ENCODE measurements at regions not wholly inside any gene's neighbourhood (a gene's known extent, or its start where the extent isn't known, plus 50 kb on each side); places are given as distances from the start of the nearest gene placed in this dataset.

DNA sequence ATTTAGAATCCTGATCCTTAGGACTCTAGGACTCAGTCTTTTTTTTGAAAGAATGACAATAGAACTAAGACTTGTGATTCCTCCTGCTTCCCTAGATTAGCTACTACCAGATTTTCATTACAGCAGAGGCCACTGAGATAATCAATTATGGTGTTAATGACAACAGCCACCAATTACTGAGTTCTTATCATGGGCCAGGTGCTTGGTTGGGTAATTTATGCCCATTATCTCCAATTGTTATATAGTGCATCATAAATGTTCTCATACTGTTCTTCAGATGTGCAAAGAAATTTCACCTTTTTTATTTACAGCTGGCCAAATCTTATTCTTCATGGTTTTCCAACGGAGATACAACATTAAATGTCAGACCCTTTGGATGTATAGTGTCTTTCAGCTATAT, 162.9 kb upstream of the CMC1 start:
- intact Hi-C loops (cut with DNase I) = no loop called here
- Histone ChIP-seq H3K4me3 (no peak overlapping the region), H3K36me3 (no peaks in the 10 kb centered on the region), H3K27me3 (replicated peaks; ENCODE audit: insufficient read depth) (no peaks in the 10 kb centered on the region), H3K4me1 (replicated peaks) (no peaks in the 10 kb centered on the region), H3K27ac (no peak overlapping the region), H3K9me3 (no peaks in the 10 kb centered on the region)
- 63% methylated on average over 1 of the region's 1 CpG for WGBS
- no peak for DNase-seq (ENCODE audit: low spot score)
- TF ChIP-seq, protein P1, sequence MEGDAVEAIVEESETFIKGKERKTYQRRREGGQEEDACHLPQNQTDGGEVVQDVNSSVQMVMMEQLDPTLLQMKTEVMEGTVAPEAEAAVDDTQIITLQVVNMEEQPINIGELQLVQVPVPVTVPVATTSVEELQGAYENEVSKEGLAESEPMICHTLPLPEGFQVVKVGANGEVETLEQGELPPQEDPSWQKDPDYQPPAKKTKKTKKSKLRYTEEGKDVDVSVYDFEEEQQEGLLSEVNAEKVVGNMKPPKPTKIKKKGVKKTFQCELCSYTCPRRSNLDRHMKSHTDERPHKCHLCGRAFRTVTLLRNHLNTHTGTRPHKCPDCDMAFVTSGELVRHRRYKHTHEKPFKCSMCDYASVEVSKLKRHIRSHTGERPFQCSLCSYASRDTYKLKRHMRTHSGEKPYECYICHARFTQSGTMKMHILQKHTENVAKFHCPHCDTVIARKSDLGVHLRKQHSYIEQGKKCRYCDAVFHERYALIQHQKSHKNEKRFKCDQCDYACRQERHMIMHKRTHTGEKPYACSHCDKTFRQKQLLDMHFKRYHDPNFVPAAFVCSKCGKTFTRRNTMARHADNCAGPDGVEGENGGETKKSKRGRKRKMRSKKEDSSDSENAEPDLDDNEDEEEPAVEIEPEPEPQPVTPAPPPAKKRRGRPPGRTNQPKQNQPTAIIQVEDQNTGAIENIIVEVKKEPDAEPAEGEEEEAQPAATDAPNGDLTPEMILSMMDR (IDR thresholded peaks at IDR 0.05) = no peak
- no peak for TF ChIP-seq POLR2AphosphoS5 (IDR thresholded peaks at IDR 0.05)
- TF ChIP-seq POLR2A (IDR thresholded peaks at IDR 0.05) = no peak

- no peaks in the 10 kb centered on the region for H3K36me3 ChIP-seq
- H3K4me3 ChIP-seq = no peak overlapping the region
- H3K4me1 ChIP-seq (replicated peaks) = no peaks in the 10 kb centered on the region
- intact Hi-C loops (cut with DNase I) = no loop called here
- no peaks in the 10 kb centered on the region for H3K9me3 ChIP-seq
- 85% methylated on average over 1 of the region's 1 CpG for WGBS
- TF ChIP-seq POLR2A (IDR thresholded peaks at IDR 0.05) = no peak
- TF ChIP-seq, protein P1 (IDR thresholded peaks at IDR 0.05) = no peak
- no peak for TF ChIP-seq POLR2AphosphoS5 (IDR thresholded peaks at IDR 0.05)
- no peak overlapping the region for H3K27ac ChIP-seq
- no peaks in the 10 kb centered on the region for H3K27me3 ChIP-seq (replicated peaks; ENCODE audit: insufficient read depth)
- DNase-seq (ENCODE audit: low spot score) = no peak
Measured at GRCh38 chr3:28080716-28081115, 160.7 kb upstream of the CMC1 start.

- DNase-seq (ENCODE audit: low spot score) = no peak
- no peaks in the 10 kb centered on the region for H3K27me3 ChIP-seq (replicated peaks; ENCODE audit: insufficient read depth)
- H3K4me3 ChIP-seq = no peak overlapping the region
- no peaks in the 10 kb centered on the region for H3K4me1 ChIP-seq (replicated peaks)
- H3K36me3 ChIP-seq = no peaks in the 10 kb centered on the region
- intact Hi-C loops (cut with DNase I) = no loop called here
- no peak for TF ChIP-seq POLR2AphosphoS5 (IDR thresholded peaks at IDR 0.05)
- no peak for TF ChIP-seq POLR2A (IDR thresholded peaks at IDR 0.05)
- TF ChIP-seq, protein P1 (IDR thresholded peaks at IDR 0.05) = no peak
- no peaks in the 10 kb centered on the region for H3K9me3 ChIP-seq
- no peak overlapping the region for H3K27ac ChIP-seq
- 92% methylated on average over 2 of the region's 2 CpGs for WGBS
Measured at GRCh38 chr3:28081533-28081947, 159.9 kb upstream of the CMC1 start.

DNA sequence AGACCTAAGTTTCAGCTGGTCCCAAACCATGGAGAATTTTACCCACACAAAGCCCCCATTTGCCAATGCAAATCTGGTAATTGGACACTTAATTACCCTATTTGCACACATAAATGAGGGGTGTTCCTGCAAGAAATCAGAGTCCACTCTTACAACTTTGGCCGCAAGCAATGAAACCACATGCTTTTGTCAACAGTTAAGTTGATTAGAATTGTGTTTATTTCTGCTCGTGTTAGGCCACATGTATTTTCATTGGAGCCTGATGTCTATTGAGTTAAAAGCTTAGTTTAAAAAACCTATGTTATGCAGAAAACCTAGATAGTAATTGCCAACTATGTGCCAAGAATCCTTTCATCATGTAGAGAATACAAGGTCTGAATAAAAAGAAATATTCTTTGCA, 153.8 kb upstream of the CMC1 start:
- Histone ChIP-seq H3K27me3 (replicated peaks; ENCODE audit: insufficient read depth) (no peaks in the 10 kb centered on the region), H3K4me3 (no peak overlapping the region), H3K36me3 (no peaks in the 10 kb centered on the region), H3K4me1 (replicated peaks) (no peaks in the 10 kb centered on the region), H3K9me3 (no peaks in the 10 kb centered on the region), H3K27ac (no peak overlapping the region)
- DNase-seq (ENCODE audit: low spot score) = no peak
- TF ChIP-seq, protein P1 (IDR thresholded peaks at IDR 0.05) = no peak
- no peak for TF ChIP-seq POLR2AphosphoS5 (IDR thresholded peaks at IDR 0.05)
- TF ChIP-seq POLR2A (IDR thresholded peaks at IDR 0.05) = no peak
- WGBS = 70% methylated on average over 2 of the region's 2 CpGs
- intact Hi-C loops (cut with DNase I) = no loop called here

DNA sequence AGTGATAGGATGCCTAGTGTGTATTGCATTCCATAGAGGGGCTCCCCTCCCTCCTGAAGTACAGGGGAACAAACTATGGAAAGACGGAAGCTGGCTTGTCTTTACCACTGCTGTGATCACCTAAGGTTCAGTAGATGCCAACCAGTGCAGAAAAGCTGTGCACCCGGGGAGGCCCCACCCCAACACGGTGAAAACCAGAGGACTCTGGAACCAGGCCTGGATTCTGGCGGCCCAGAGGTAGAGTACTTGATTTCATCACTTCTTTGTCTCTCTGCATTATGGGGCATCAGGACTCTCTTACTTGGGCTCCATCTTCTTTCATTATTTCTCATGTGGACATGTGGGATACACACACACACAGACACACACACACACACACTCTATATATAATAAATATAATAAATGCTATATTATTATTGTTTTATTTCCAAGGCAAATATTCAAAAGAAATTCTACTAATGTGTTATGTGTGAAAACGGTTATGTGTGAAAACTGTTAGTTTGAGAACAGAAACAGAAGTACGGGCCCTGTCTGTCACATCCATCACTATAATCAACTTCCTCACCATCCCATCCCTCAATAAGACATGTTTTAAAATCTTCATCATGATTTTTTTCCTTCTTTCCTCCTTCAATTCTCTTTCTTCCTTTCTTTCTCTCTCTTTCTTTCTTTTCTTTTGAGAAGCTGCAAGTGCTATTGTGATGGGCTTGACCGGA, 152.4 kb upstream of the CMC1 start:
- Histone ChIP-seq H3K36me3 (no peaks in the 10 kb centered on the region), H3K27me3 (replicated peaks; ENCODE audit: insufficient read depth) (no peaks in the 10 kb centered on the region), H3K9me3 (no peaks in the 10 kb centered on the region), H3K4me1 (replicated peaks) (no peaks in the 10 kb centered on the region), H3K27ac (no peak overlapping the region), H3K4me3 (no peak overlapping the region)
- intact Hi-C loops (cut with DNase I) = no loop called here
- 91% methylated on average over 7 of the region's 7 CpGs for WGBS
- TF ChIP-seq, protein P1 (IDR thresholded peaks at IDR 0.05) = no peak
- TF ChIP-seq POLR2AphosphoS5 (IDR thresholded peaks at IDR 0.05) (no peak), POLR2A (IDR thresholded peaks at IDR 0.05) (no peak)
- DNase-seq (ENCODE audit: low spot score) = no peak

Data from prostate gland (tissue), 2 donors.